ENCODE measurements at regions not wholly inside any gene's neighbourhood (a gene's known extent, or its start where the extent isn't known, plus 50 kb on each side); places are given as distances from the start of the nearest gene placed in this dataset.

GRCh38 chr19:28964500-28964899 lies 248.5 kb downstream of the UQCRFS1 start:
- TF ChIP-seq CTCF (IDR thresholded peaks at IDR 0.05; ENCODE audit: low read depth, low read length) (no peak), POLR2A (IDR thresholded peaks at IDR 0.05; ENCODE audit: extremely low read depth, insufficient read length) (no peak)
